ENCODE measurements at regions not wholly inside any gene's neighbourhood (a gene's known extent, or its start where the extent isn't known, plus 50 kb on each side); places are given as distances from the start of the nearest gene placed in this dataset.

GRCh38 chr7:98753989-98754479, 115.8 kb downstream of the TMEM130 start:
- no peak for DNase-seq (ENCODE audit: low spot score)
- TF ChIP-seq HNF4G (IDR thresholded peaks at IDR 0.05), result no peak
- TF ChIP-seq NR2F2 (IDR thresholded peaks at IDR 0.05), result no peak
- TF ChIP-seq FOXA2 (IDR thresholded peaks at IDR 0.05), result no peak
- no peak for TF ChIP-seq FOXA1 (IDR thresholded peaks at IDR 0.05)
- TF ChIP-seq SP1 (IDR thresholded peaks at IDR 0.05), result no peak
- TF ChIP-seq CTCF (IDR thresholded peaks at IDR 0.05; ENCODE audit: low read depth, low read length, missing input control), result no peak
- no peak for TF ChIP-seq JUND (IDR thresholded peaks at IDR 0.05)
- 78% methylated on average over 6 of the region's 6 CpGs for WGBS
- Histone ChIP-seq H3K9ac (ENCODE audit: low read depth in 1 of 2, low read length in 2 of 2) (no peak overlapping the region), H3K36me3 (ENCODE audit: control insufficient read depth in 4 of 4, insufficient read depth in 3 of 4, low read depth in 1 of 4, low read length in 3 of 4) (no peaks in the 10 kb centered on the region), H3K27ac (ENCODE audit: low read depth in 1 of 2, low read length in 2 of 2) (no peak overlapping the region), H3K4me1 (ENCODE audit: control insufficient read depth in 4 of 4, insufficient read depth in 4 of 4, low read length in 3 of 4) (no peaks in the 10 kb centered on the region), H3K9me3 (ENCODE audit: control insufficient read depth in 4 of 4, low read length in 3 of 4) (no peaks in the 10 kb centered on the region), H3K4me3 (ENCODE audit: low read depth in 1 of 3, low read length in 3 of 3) (no peak overlapping the region), H3K27me3 (ENCODE audit: control insufficient read depth in 4 of 4, insufficient read depth in 4 of 4, low read length in 3 of 4) (no peaks in the 10 kb centered on the region)

- Histone ChIP-seq H3K36me3 (ENCODE audit: control insufficient read depth in 4 of 4, insufficient read depth in 3 of 4, low read depth in 1 of 4, low read length in 3 of 4) (no peaks in the 10 kb centered on the region), H3K27me3 (ENCODE audit: control insufficient read depth in 4 of 4, insufficient read depth in 4 of 4, low read length in 3 of 4) (no peaks in the 10 kb centered on the region), H3K9me3 (ENCODE audit: control insufficient read depth in 4 of 4, low read length in 3 of 4) (no peaks in the 10 kb centered on the region), H3K4me1 (ENCODE audit: control insufficient read depth in 4 of 4, insufficient read depth in 4 of 4, low read length in 3 of 4) (no peaks in the 10 kb centered on the region), H3K9ac (ENCODE audit: low read depth in 1 of 2, low read length in 2 of 2) (no peak overlapping the region), H3K27ac (ENCODE audit: low read depth in 1 of 2, low read length in 2 of 2) (no peak overlapping the region), H3K4me3 (ENCODE audit: low read depth in 1 of 3, low read length in 3 of 3) (no peak overlapping the region)
- 48% methylated on average over 10 of the region's 10 CpGs for WGBS
- no peak for DNase-seq (ENCODE audit: low spot score)
- TF ChIP-seq EGR1 (IDR thresholded peaks at IDR 0.05; ENCODE audit: low read depth in 2 of 2) (no peak), REST (IDR thresholded peaks at IDR 0.05) (no peak), YY1 (IDR thresholded peaks at IDR 0.05) (no peak), SP1 (IDR thresholded peaks at IDR 0.05) (no peak), ATF3 (IDR thresholded peaks at IDR 0.05) (no peak), RXRA (IDR thresholded peaks at IDR 0.05) (no peak), HNF4A (conservative IDR thresholded peaks at IDR 0.05) (no peak), JUND (IDR thresholded peaks at IDR 0.05) (no peak), CTCF (IDR thresholded peaks at IDR 0.05; ENCODE audit: low read depth, low read length, missing input control) (no peak), HNF4G (IDR thresholded peaks at IDR 0.05) (no peak), MAX (IDR thresholded peaks at IDR 0.05) (no peak), ZBTB33 (IDR thresholded peaks at IDR 0.05) (no peak), FOXA2 (IDR thresholded peaks at IDR 0.05) (no peak)
These were observed 114.5 kb downstream of the TMEM130 start for GRCh38 chr7:98755138-98755898.

Data from liver (tissue), 8 donors.